GM13976 (cell line): ENCODE measurements at regions not wholly inside any gene's neighbourhood (a gene's known extent, or its start where the extent isn't known, plus 50 kb on each side); places are given as distances from the start of the nearest gene placed in this dataset.

Experiments
- DNase-seq: peaks from one replicate; pipeline ENCODE4 v3.0.0; 2012; ENCODE audit warnings: low spot score
- CTCF ChIP-seq: IDR thresholded peaks from 2 replicates; pipeline ENCODE4 v1.5.1; 2012; ENCODE audit warnings: borderline replicate concordance, mild to moderate bottlenecking; ENCODE audit not compliant: insufficient read depth; ENCODE audit errors: extremely low read depth, missing control alignments, control extremely low read depth
- in situ Hi-C: fragments of 300-500 bp; cut with MboI; formaldehyde crosslinking; loops from one replicate; pipeline ENCODE4 v1.12.0; 2022; ENCODE audit warnings: low sequenced_read_pairs, mixed read lengths, inconsistent platforms; ENCODE audit not compliant: unreplicated experiment

GRCh38 chr16:9141813-9142212 lies 50.4 kb downstream of the HAPSTR1 start:
- in situ Hi-C loops = loop anchor here (25.0 kb wide), 1 partner anchor 580 kb away; no protein-coding TSS in a partner anchor
- no peak for DNase-seq
- TF ChIP-seq CTCF = no peak

- TF ChIP-seq CTCF = no peak
- in situ Hi-C loops = loop anchor here (25.0 kb wide), 1 partner anchor 582 kb away; no protein-coding TSS in a partner anchor
- DNase-seq = no peak
Observed at GRCh38 chr16:9144106-9144505, 52.7 kb downstream of the HAPSTR1 start.

GRCh38 chr16:9148374-9149015 lies 57.1 kb downstream of the HAPSTR1 start:
- TF ChIP-seq CTCF = no peak
- in situ Hi-C loops = loop anchor here (25.0 kb wide), 1 partner anchor 586 kb away; no protein-coding TSS in a partner anchor
- DNase-seq = no peak

- TF ChIP-seq CTCF = no peak
- in situ Hi-C loops = no loop called here
- no peak for DNase-seq
Observed at GRCh38 chr16:9151074-9151473, 59.6 kb downstream of the HAPSTR1 start.

- TF ChIP-seq CTCF = no peak
- no peak for DNase-seq
Observed at GRCh38 chr16:9151597-9151996, 60.2 kb downstream of the HAPSTR1 start.

GRCh38 chr16:9152649-9153501 lies 61.4 kb downstream of the HAPSTR1 start:
- in situ Hi-C loops = no loop called here
- no peak for TF ChIP-seq CTCF
- DNase-seq = no peak

More at GRCh38 chr16:9151597-9151996, 60.2 kb downstream of the HAPSTR1 start:
- in situ Hi-C loops = no loop called here
